ENCODE measurements at regions not wholly inside any gene's neighbourhood (a gene's known extent, or its start where the extent isn't known, plus 50 kb on each side); places are given as distances from the start of the nearest gene placed in this dataset.

GRCh38 chr9:517993-518392 is 303.3 kb downstream of the DOCK8 start:
- H3K4me2 ChIP-seq (ENCODE audit: insufficient read depth in 1 of 2, low read depth in 2 of 2, low read length in 2 of 2), result no peak overlapping the region
- H4K20me1 ChIP-seq (replicated peaks in 1 of 2; ENCODE audit: control insufficient read depth in 1 of 2, insufficient read depth in 2 of 2, low read length in 2 of 2), result peaks cover 0 to 4% of the 10 kb centered on the region in 2 experiments
- H4K8ac ChIP-seq (ENCODE audit: extremely low read depth, insufficient read depth, low read length), result no peak overlapping the region
- H2BK120ac ChIP-seq (replicated peaks; ENCODE audit: low read depth, low read length), result no peak overlapping the region
- no peak overlapping the region for H3K9ac ChIP-seq (replicated peaks in 1 of 4; ENCODE audit: extremely low read depth in 1 of 4, low read depth in 3 of 4, low read length in 3 of 4)
- H2AK5ac ChIP-seq (ENCODE audit: low read depth, low read length), result no peak overlapping the region
- no peak overlapping the region for H3K14ac ChIP-seq (ENCODE audit: insufficient read length)
- ChIA-PET CTCF (ENCODE audit: partially characterized antibody) (no interaction called here), POLR2A (ENCODE audit: partially characterized antibody) (interaction anchor here (1.2 to 2.2 kb wide), 2 partner anchors 9 to 13 kb away, joined by 3 to 8 read pairs; partner anchors contain the start of gene KANK1)
- no peak overlapping the region for H2AFZ ChIP-seq (ENCODE audit: low read length)
- no peak overlapping the region for H4K5ac ChIP-seq (ENCODE audit: insufficient read length, low read depth, low read length)
- no peak overlapping the region for H3K18ac ChIP-seq (ENCODE audit: extremely low read depth, low read length)
- H3K36me3 ChIP-seq (ENCODE audit: control insufficient read depth in 2 of 4, insufficient read depth in 4 of 4, low read length in 3 of 4), result no peaks in the 10 kb centered on the region
- no peaks in the 10 kb centered on the region for H3K9me3 ChIP-seq (ENCODE audit: insufficient read depth in 2 of 2, low read depth in 1 of 2, low read length in 1 of 2)
- no peak overlapping the region for H2BK12ac ChIP-seq (ENCODE audit: low read depth, low read length)
- no peaks in the 10 kb centered on the region for H3K23me2 ChIP-seq (ENCODE audit: low read depth, low read length)
- no peak overlapping the region for H3K4ac ChIP-seq (replicated peaks; ENCODE audit: insufficient read length, low read depth, low read length)
- no peak overlapping the region for H2BK20ac ChIP-seq (ENCODE audit: low read length)
- H4K91ac ChIP-seq (replicated peaks; ENCODE audit: insufficient read length, low read length), result no peak overlapping the region
- peaks cover 3% of the 10 kb centered on the region for H3K79me1 ChIP-seq (ENCODE audit: low read depth, low read length)
- no peak overlapping the region for H3K27ac ChIP-seq (ENCODE audit: low read depth, low read length)
- H3K27me3 ChIP-seq (replicated peaks in 1 of 4; ENCODE audit: control insufficient read depth in 3 of 4, extremely low read depth in 1 of 4, insufficient read depth in 3 of 4, low read length in 3 of 4), result no peaks in the 10 kb centered on the region
- TF ChIP-seq TCF12 (IDR thresholded peaks at IDR 0.05; ENCODE audit: low read depth, low read length) (no peak), CTBP2 (IDR thresholded peaks at IDR 0.05; ENCODE audit: borderline replicate concordance, insufficient read depth, insufficient read length, low read length) (no peak), CEBPB (IDR thresholded peaks at IDR 0.05; ENCODE audit: low read depth, low read length) (no peak), BACH1 (IDR thresholded peaks at IDR 0.05; ENCODE audit: low read length) (no peak), EZH2 (IDR thresholded peaks at IDR 0.05; ENCODE audit: low read depth, low read length, severe bottlenecking) (no peak)
- TF ChIP-seq, protein P1, sequence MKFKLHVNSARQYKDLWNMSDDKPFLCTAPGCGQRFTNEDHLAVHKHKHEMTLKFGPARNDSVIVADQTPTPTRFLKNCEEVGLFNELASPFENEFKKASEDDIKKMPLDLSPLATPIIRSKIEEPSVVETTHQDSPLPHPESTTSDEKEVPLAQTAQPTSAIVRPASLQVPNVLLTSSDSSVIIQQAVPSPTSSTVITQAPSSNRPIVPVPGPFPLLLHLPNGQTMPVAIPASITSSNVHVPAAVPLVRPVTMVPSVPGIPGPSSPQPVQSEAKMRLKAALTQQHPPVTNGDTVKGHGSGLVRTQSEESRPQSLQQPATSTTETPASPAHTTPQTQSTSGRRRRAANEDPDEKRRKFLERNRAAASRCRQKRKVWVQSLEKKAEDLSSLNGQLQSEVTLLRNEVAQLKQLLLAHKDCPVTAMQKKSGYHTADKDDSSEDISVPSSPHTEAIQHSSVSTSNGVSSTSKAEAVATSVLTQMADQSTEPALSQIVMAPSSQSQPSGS (IDR thresholded peaks at IDR 0.05; ENCODE audit: low read length), result no peak
- no peak overlapping the region for H3K56ac ChIP-seq (replicated peaks; ENCODE audit: insufficient read length, low read depth, low read length)
- DNase-seq (ENCODE audit: low read depth in 1 of 2, low spot score in 2 of 2), result no peak
- H2BK5ac ChIP-seq (ENCODE audit: low read depth, low read length), result no peak overlapping the region
- H2BK15ac ChIP-seq (ENCODE audit: low read length), result no peak overlapping the region
- H3K23ac ChIP-seq (ENCODE audit: insufficient read length), result no peak overlapping the region
- WGBS, 2 experiments (ENCODE audit: extremely low coverage in 1 of 2, insufficient coverage in 1 of 2, insufficient read length in 1 of 2, insufficient replicate concordance in 2 of 2, low coverage in 1 of 2, low lambda C conversion rate in 2 of 2, missing lambda C conversion rate in 1 of 2), result 83% methylated on average over 4 of the region's 4 CpGs; no CpG with 5 or more reads in 1 of the 2 experiments
- peaks cover 9 to 81% of the 10 kb centered on the region in 2 experiments for H3K79me2 ChIP-seq (ENCODE audit: control insufficient read depth in 1 of 2, insufficient read depth in 2 of 2, low read length in 2 of 2)
- H3K4me1 ChIP-seq (replicated peaks in 1 of 4; ENCODE audit: control insufficient read depth in 3 of 4, insufficient read depth in 4 of 4, low read length in 3 of 4), result peaks cover 0 to 3% (median 0%) of the 10 kb centered on the region in 4 experiments; a peak in 1 of 7 replicates
- no peak overlapping the region for H3K4me3 ChIP-seq (ENCODE audit: extremely low read depth in 1 of 4, insufficient read depth in 2 of 4, low read depth in 3 of 4, low read length in 4 of 4)
- no peak for FAIRE-seq

Data from H1 (cell line).